HG03558 (cell line): ENCODE measurements at regions not wholly inside any gene's neighbourhood (a gene's known extent, or its start where the extent isn't known, plus 50 kb on each side); places are given as distances from the start of the nearest gene placed in this dataset.
"Not testable (repeated sequence)": the region's sequence is repeated elsewhere in the genome, so short reads cannot be mapped to it uniquely, and the experiment has no call there.

Source experiments
- ATAC-seq: cut with Tn5 transposase; IDR thresholded peaks from one replicate; pipeline ENCODE4 v1.9.1; 2021; ENCODE audit warnings: moderate number of reproducible peaks; ENCODE audit not compliant: unreplicated experiment; ENCODE audit errors: extremely low read depth

- no peak for ATAC-seq
These were observed 205.6 kb upstream of the PTER start for GRCh38 chr10:16231176-16231575.

- ATAC-seq: no peak
These were observed 204.9 kb upstream of the PTER start for GRCh38 chr10:16231734-16232435.

- ATAC-seq: no peak
These were observed 204.4 kb upstream of the PTER start for GRCh38 chr10:16232441-16232840.

- no peak for ATAC-seq
These were observed 201.9 kb upstream of the PTER start for GRCh38 chr10:16234916-16235315.

- ATAC-seq: no peak
These were observed 194.4 kb upstream of the PTER start for GRCh38 chr10:16242446-16242845.

GRCh38 chr10:16242859-16243613, 193.8 kb upstream of the PTER start:
- no peak for ATAC-seq

GRCh38 chr10:16250136-16250535, 186.7 kb upstream of the PTER start:
- not testable (repeated sequence) for ATAC-seq

GRCh38 chr10:16256336-16256735, 180.5 kb upstream of the PTER start:
- no peak for ATAC-seq

- no peak for ATAC-seq
These were observed 178.3 kb upstream of the PTER start for GRCh38 chr10:16258291-16259040.

GRCh38 chr10:16259726-16260125, 177.1 kb upstream of the PTER start:
- ATAC-seq: no peak

GRCh38 chr10:16260388-16260787, 176.4 kb upstream of the PTER start:
- no peak for ATAC-seq

GRCh38 chr10:16271571-16271970, 165.2 kb upstream of the PTER start:
- no peak for ATAC-seq

GRCh38 chr10:16274911-16275310, 161.9 kb upstream of the PTER start:
- ATAC-seq: no peak

GRCh38 chr10:16280595-16280994, 156.2 kb upstream of the PTER start:
- ATAC-seq: no peak

GRCh38 chr10:16292366-16292765, 144.4 kb upstream of the PTER start:
- ATAC-seq: no peak

GRCh38 chr10:16297069-16297468, 139.7 kb upstream of the PTER start:
- no peak for ATAC-seq

- ATAC-seq: no peak
These were observed 139.2 kb upstream of the PTER start for GRCh38 chr10:16297642-16298041.

GRCh38 chr10:16304311-16304710, 132.5 kb upstream of the PTER start:
- ATAC-seq: no peak

- ATAC-seq: no peak
These were observed 126.4 kb upstream of the PTER start for GRCh38 chr10:16310440-16310839.

- no peak for ATAC-seq
These were observed 122.6 kb upstream of the PTER start for GRCh38 chr10:16314259-16314658.

GRCh38 chr10:16316733-16317390, 119.9 kb upstream of the PTER start:
- ATAC-seq: no peak
